Body of pancreas (tissue), 4 donors: ENCODE measurements at regions not wholly inside any gene's neighbourhood (a gene's known extent, or its start where the extent isn't known, plus 50 kb on each side); places are given as distances from the start of the nearest gene placed in this dataset.

ENCODE experiments used
- ATAC-seq: fragments of 150-250 bp; one replicate; pipeline ENCODE4 v1.9.1; 2016
- DNase-seq, 4 donors: peaks; one replicate each; pipeline ENCODE4 v3.0.0-alpha.2; 2019
- H3K27ac ChIP-seq, 4 donors: fragments of 200-600 bp; sonication (generic); 1 replicate in 3 of 4; 2 replicates in 1 of 4; pipeline versions ENCODE4 v1.5.1 to v1.6.1; 2016 to 2019; ENCODE audit warnings: mild to moderate bottlenecking in 1 of 4, mixed read lengths in 1 of 4, moderate library complexity in 1 of 4
- H3K27me3 ChIP-seq, 2 donors: fragments of 200-600 bp; sonication (generic); one replicate each; pipeline ENCODE4 v1.6.0; 2016; ENCODE audit warnings: mild to moderate bottlenecking in 1 of 2
- H3K36me3 ChIP-seq, 2 donors: fragments of 200-600 bp; sonication (generic); replicated peaks in 1 of 2; 2 replicates each; pipeline ENCODE4 v1.5.1; 2016; ENCODE audit warnings: low read depth in 2 of 2; ENCODE audit not compliant: insufficient read depth in 1 of 2
- H3K4me1 ChIP-seq: fragments of 200-600 bp; sonication (generic); one replicate; pipeline ENCODE4 v1.6.0; 2016
- H3K4me3 ChIP-seq, 2 donors: fragments of 200-600 bp; sonication (generic); 1 replicate in 1 of 2; 2 replicates in 1 of 2; pipeline ENCODE4 v1.5.1; 2016 to 2019
- H3K9me3 ChIP-seq, 3 donors: fragments of 200-600 bp; sonication (generic); 1 replicate in 2 of 3; 2 replicates in 1 of 3; pipeline ENCODE4 v1.5.1; 2016
- POLR2A ChIP-seq, 3 donors: fragments of 450-650 bp; IDR thresholded peaks; one replicate each; pipeline ENCODE4 v1.6.1; 2016; ENCODE audit warnings: antibody characterized with exemption in 3 of 3, mild to moderate bottlenecking in 2 of 3
- WGBS, 2 donors: methylation state at CpG; one replicate each; pipeline ENCODE4 v1.1.5; 2017; 5-methylcytosine and 5-hydroxymethylcytosine counted together
- intact Hi-C: fragments of 100-400 bp; cut with DNase I; formaldehyde crosslinking; loops from one replicate; pipeline ENCODE4 v1.15.1; 2023
- TF ChIP-seq, protein P1 (sequence below), 7 experiments: fragments of 450-650 bp in 4 of 7; fragments of 200-600 bp in 3 of 7; sonication (generic) in 3 of 7; IDR thresholded peaks; one replicate each; pipeline ENCODE4 v1.5.1; 2016 to 2019; ENCODE audit warnings: antibody characterized with exemption in 7 of 7

- ATAC-seq: no peak
- H3K4me3 ChIP-seq: no peak overlapping the region
- H3K27me3 ChIP-seq: no peaks in the 10 kb centered on the region
- no peaks in the 10 kb centered on the region for H3K4me1 ChIP-seq
- H3K9me3 ChIP-seq: no peaks in the 10 kb centered on the region
- intact Hi-C loops: no loop called here
- TF ChIP-seq POLR2A (IDR thresholded peaks at IDR 0.05): no peak
- TF ChIP-seq, protein P1, sequence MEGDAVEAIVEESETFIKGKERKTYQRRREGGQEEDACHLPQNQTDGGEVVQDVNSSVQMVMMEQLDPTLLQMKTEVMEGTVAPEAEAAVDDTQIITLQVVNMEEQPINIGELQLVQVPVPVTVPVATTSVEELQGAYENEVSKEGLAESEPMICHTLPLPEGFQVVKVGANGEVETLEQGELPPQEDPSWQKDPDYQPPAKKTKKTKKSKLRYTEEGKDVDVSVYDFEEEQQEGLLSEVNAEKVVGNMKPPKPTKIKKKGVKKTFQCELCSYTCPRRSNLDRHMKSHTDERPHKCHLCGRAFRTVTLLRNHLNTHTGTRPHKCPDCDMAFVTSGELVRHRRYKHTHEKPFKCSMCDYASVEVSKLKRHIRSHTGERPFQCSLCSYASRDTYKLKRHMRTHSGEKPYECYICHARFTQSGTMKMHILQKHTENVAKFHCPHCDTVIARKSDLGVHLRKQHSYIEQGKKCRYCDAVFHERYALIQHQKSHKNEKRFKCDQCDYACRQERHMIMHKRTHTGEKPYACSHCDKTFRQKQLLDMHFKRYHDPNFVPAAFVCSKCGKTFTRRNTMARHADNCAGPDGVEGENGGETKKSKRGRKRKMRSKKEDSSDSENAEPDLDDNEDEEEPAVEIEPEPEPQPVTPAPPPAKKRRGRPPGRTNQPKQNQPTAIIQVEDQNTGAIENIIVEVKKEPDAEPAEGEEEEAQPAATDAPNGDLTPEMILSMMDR (IDR thresholded peaks at IDR 0.05): no peak
- H3K36me3 ChIP-seq: no peaks in the 10 kb centered on the region
- DNase-seq: no peak
- H3K27ac ChIP-seq: no peak overlapping the region
- 68 to 81% methylated on average over 4 of the region's 4 CpGs for WGBS, 2 donors
Measured at GRCh38 chr4:41859087-41859486, 76.1 kb upstream of the TMEM33 start.

GRCh38 chr4:41857226-41857641, 78.0 kb upstream of the TMEM33 start:
- TF ChIP-seq POLR2A (IDR thresholded peaks at IDR 0.05): no peak
- TF ChIP-seq, protein P1 (IDR thresholded peaks at IDR 0.05): no peak
- intact Hi-C loops: no loop called here
- Histone ChIP-seq H3K36me3 (no peaks in the 10 kb centered on the region), H3K4me1 (no peaks in the 10 kb centered on the region), H3K27me3 (no peaks in the 10 kb centered on the region), H3K4me3 (no peak overlapping the region), H3K9me3 (no peaks in the 10 kb centered on the region), H3K27ac (no peak overlapping the region)
- no peak for DNase-seq
- 66 to 78% methylated on average over 4 of the region's 4 CpGs for WGBS, 2 donors
- no peak for ATAC-seq

DNA sequence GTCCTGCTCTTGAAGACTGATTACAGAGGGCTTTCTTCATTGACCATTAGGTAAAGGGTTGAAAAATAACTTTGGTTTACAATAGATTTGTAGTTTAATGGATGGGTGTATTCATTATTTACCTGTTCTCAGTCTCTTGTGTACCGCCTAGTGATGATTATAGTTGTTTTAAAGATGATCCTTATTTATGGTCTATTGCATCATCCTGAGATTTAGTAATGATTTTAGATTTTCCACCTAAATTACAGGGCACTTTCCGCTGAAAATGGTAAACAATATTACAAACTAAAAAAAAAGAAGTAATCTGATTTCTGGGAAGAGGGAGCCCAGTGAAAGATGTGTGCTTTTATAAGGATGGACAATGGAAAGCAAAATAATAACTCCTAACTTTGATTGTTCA, 78.4 kb upstream of the TMEM33 start:
- Histone ChIP-seq H3K9me3 (no peaks in the 10 kb centered on the region), H3K4me1 (no peaks in the 10 kb centered on the region), H3K27ac (no peak overlapping the region), H3K36me3 (no peaks in the 10 kb centered on the region), H3K27me3 (no peaks in the 10 kb centered on the region), H3K4me3 (no peak overlapping the region)
- no peak for ATAC-seq
- TF ChIP-seq, protein P1 (IDR thresholded peaks at IDR 0.05): no peak
- TF ChIP-seq POLR2A (IDR thresholded peaks at IDR 0.05): no peak
- intact Hi-C loops: no loop called here
- DNase-seq: no peak
- WGBS, 2 donors: 86% methylated on average over 2 of the region's 2 CpGs

GRCh38 chr4:41853973-41854372, 81.3 kb upstream of the TMEM33 start:
- intact Hi-C loops: no loop called here
- Histone ChIP-seq H3K27me3 (no peaks in the 10 kb centered on the region), H3K27ac (no peak overlapping the region), H3K4me1 (no peaks in the 10 kb centered on the region), H3K36me3 (no peaks in the 10 kb centered on the region), H3K4me3 (no peak overlapping the region), H3K9me3 (no peaks in the 10 kb centered on the region)
- DNase-seq: no peak
- WGBS, 2 donors: 70 to 78% methylated on average over 2 of the region's 2 CpGs
- TF ChIP-seq, protein P1 (IDR thresholded peaks at IDR 0.05): no peak
- TF ChIP-seq POLR2A (IDR thresholded peaks at IDR 0.05): no peak
- no peak for ATAC-seq

- no peaks in the 10 kb centered on the region for H3K36me3 ChIP-seq
- no peaks in the 10 kb centered on the region for H3K9me3 ChIP-seq
- H3K4me1 ChIP-seq: no peaks in the 10 kb centered on the region
- TF ChIP-seq, protein P1 (IDR thresholded peaks at IDR 0.05): no peak
- no peak for TF ChIP-seq POLR2A (IDR thresholded peaks at IDR 0.05)
- H3K4me3 ChIP-seq: no peak overlapping the region
- intact Hi-C loops: no loop called here
- WGBS, 2 donors: 34% methylated on average over 2 of the region's 2 CpGs
- ATAC-seq (no peak), DNase-seq (no peak)
- H3K27me3 ChIP-seq: no peaks in the 10 kb centered on the region
- H3K27ac ChIP-seq: no peak overlapping the region
Measured at GRCh38 chr4:41852229-41852628, 83.0 kb upstream of the TMEM33 start.
